ENCODE measurements at regions not wholly inside any gene's neighbourhood (a gene's known extent, or its start where the extent isn't known, plus 50 kb on each side); places are given as distances from the start of the nearest gene placed in this dataset.

- CTCF ChIA-PET: interaction anchor here (1.6 kb wide), 1 partner anchor 63 kb away, joined by 3 read pairs; no protein-coding TSS in a partner anchor
- DNase-seq (ENCODE audit: low spot score) (no peak), ATAC-seq (no peak)
- Mint-ChIP-seq H3K4me3 (no peak overlapping the region), H3K4me1 (0 out of 2 replicates have a peak, but pooled peaks cover 2% of the 10 kb centered on the region), H3K36me3 (no peaks in the 10 kb centered on the region), H3K27me3 (ENCODE audit: low read depth) (no peaks in the 10 kb centered on the region), H3K9me3 (no peaks in the 10 kb centered on the region), H3K27ac (no peak overlapping the region)
- no peak for TF ChIP-seq CTCF (IDR thresholded peaks at IDR 0.05)
- no peak for TF ChIP-seq IRF1 (CRISPR knock-in tag; IDR thresholded peaks at IDR 0.05)
- TF ChIP-seq ARID4B (CRISPR knock-in tag; IDR thresholded peaks at IDR 0.05; ENCODE audit: borderline replicate concordance): no peak
- TF ChIP-seq ZNF671 (CRISPR knock-in tag; IDR thresholded peaks at IDR 0.05): no peak
- no peak for TF ChIP-seq ESRRA (CRISPR knock-in tag; IDR thresholded peaks at IDR 0.05; ENCODE audit: borderline replicate concordance)
- no peak for TF ChIP-seq GTF2I (CRISPR knock-in tag; conservative IDR thresholded peaks at IDR 0.05)
- TF ChIP-seq NR1H2 (CRISPR knock-in tag; IDR thresholded peaks at IDR 0.05): no peak
- TF ChIP-seq, protein P1, sequence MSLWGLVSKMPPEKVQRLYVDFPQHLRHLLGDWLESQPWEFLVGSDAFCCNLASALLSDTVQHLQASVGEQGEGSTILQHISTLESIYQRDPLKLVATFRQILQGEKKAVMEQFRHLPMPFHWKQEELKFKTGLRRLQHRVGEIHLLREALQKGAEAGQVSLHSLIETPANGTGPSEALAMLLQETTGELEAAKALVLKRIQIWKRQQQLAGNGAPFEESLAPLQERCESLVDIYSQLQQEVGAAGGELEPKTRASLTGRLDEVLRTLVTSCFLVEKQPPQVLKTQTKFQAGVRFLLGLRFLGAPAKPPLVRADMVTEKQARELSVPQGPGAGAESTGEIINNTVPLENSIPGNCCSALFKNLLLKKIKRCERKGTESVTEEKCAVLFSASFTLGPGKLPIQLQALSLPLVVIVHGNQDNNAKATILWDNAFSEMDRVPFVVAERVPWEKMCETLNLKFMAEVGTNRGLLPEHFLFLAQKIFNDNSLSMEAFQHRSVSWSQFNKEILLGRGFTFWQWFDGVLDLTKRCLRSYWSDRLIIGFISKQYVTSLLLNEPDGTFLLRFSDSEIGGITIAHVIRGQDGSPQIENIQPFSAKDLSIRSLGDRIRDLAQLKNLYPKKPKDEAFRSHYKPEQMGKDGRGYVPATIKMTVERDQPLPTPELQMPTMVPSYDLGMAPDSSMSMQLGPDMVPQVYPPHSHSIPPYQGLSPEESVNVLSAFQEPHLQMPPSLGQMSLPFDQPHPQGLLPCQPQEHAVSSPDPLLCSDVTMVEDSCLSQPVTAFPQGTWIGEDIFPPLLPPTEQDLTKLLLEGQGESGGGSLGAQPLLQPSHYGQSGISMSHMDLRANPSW (CRISPR knock-in tag; conservative IDR thresholded peaks at IDR 0.05; ENCODE audit: low read depth): no peak
- TF ChIP-seq, protein P2, sequence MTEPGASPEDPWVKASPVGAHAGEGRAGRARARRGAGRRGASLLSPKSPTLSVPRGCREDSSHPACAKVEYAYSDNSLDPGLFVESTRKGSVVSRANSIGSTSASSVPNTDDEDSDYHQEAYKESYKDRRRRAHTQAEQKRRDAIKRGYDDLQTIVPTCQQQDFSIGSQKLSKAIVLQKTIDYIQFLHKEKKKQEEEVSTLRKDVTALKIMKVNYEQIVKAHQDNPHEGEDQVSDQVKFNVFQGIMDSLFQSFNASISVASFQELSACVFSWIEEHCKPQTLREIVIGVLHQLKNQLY (CRISPR knock-in tag; IDR thresholded peaks at IDR 0.05): no peak
- TF ChIP-seq ZBTB21 (CRISPR knock-in tag; IDR thresholded peaks at IDR 0.05; ENCODE audit: borderline replicate concordance): no peak
- no peak for TF ChIP-seq NFYB (CRISPR knock-in tag; conservative IDR thresholded peaks at IDR 0.05; ENCODE audit: low read depth)
- no peak for TF ChIP-seq SOX15 (CRISPR knock-in tag; IDR thresholded peaks at IDR 0.05)
- TF ChIP-seq, protein P3, sequence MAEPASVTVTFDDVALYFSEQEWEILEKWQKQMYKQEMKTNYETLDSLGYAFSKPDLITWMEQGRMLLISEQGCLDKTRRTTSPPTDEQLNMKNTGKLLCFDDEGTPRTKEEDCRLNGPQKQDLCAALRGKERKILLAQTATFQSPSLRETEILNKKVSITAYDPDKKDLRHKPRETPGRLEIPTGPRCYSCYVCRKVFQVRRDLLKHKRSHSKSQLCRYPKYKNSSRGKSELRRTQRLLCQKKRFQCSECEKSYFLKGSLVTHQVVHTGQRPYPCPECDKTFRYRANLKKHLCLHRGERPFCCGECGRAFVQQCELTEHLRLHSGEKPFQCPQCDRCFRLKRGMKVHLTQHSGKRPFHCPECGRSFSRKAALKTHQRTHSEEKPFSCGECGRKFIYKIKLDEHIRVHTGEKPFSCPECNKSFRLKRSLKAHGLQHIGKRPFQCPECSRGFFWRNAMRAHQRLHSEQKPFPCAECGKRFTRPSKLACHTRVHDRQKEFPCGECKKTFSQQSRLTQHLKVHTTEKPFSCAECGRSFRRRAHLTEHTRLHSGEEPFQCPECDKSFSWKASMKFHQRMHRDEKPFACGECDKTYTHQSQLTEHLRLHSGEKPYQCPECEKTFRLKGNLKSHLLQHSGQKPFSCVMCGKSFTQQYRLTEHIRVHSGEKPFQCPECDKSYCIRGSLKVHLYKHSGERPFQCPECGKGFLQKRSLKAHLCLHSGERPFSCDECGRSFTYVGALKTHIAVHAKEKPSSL (CRISPR knock-in tag; conservative IDR thresholded peaks at IDR 0.05): no peak
- no peak for TF ChIP-seq SP1 (CRISPR knock-in tag; conservative IDR thresholded peaks at IDR 0.05)
- no peak for TF ChIP-seq AFF4 (CRISPR knock-in tag; IDR thresholded peaks at IDR 0.05; ENCODE audit: borderline replicate concordance)
- POLR2A ChIA-PET: no interaction called here
These were observed 352.3 kb upstream of the FMN2 start for GRCh38 chr1:239739375-239739774.

Measured in WTC11 (cell line).